Sigmoid colon (tissue), 4 donors: ENCODE measurements at regions not wholly inside any gene's neighbourhood (a gene's known extent, or its start where the extent isn't known, plus 50 kb on each side); places are given as distances from the start of the nearest gene placed in this dataset.

Experiments
- POLR2A ChIP-seq, 2 donors: fragments of 450-650 bp; IDR thresholded peaks; one replicate each; pipeline ENCODE4 v1.6.1; 2016; ENCODE audit warnings: antibody characterized with exemption in 2 of 2, mild to moderate bottlenecking in 2 of 2, moderate library complexity in 2 of 2
- POLR2AphosphoS5 ChIP-seq, 4 donors: sonication (generic); formaldehyde crosslinking; IDR thresholded peaks; one replicate each; pipeline ENCODE4 v1.6.1; 2017; ENCODE audit warnings: antibody characterized with exemption in 4 of 4
- TF ChIP-seq, protein P1 (sequence below), 4 experiments: fragments of 450-650 bp in 3 of 4; fragments of 200-600 bp in 1 of 4; IDR thresholded peaks; one replicate each; pipeline ENCODE4 v1.5.1; 2016 to 2019; ENCODE audit warnings: antibody characterized with exemption in 4 of 4, mild to moderate bottlenecking in 3 of 4, moderate library complexity in 2 of 4

DNA sequence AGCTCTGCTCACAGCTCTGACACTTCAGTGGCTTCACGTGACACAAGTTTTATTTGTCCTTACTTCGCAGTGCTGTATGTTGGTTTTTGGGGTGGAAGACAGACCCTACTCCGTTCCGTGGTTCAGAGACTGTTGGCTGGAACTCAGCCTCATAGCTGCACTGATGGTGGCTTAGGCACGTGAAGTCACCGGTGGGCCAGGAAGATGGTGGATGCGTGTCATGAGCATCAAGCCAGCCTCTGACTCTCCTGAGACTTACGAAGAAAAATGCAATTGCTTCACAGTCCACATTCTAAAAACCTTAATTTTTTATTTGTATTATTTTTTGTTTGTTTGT lies 161.4 kb upstream of the SOX1 start:
- TF ChIP-seq POLR2A (IDR thresholded peaks at IDR 0.05) (no peak), POLR2AphosphoS5 (IDR thresholded peaks at IDR 0.05) (no peak)
- TF ChIP-seq, protein P1, sequence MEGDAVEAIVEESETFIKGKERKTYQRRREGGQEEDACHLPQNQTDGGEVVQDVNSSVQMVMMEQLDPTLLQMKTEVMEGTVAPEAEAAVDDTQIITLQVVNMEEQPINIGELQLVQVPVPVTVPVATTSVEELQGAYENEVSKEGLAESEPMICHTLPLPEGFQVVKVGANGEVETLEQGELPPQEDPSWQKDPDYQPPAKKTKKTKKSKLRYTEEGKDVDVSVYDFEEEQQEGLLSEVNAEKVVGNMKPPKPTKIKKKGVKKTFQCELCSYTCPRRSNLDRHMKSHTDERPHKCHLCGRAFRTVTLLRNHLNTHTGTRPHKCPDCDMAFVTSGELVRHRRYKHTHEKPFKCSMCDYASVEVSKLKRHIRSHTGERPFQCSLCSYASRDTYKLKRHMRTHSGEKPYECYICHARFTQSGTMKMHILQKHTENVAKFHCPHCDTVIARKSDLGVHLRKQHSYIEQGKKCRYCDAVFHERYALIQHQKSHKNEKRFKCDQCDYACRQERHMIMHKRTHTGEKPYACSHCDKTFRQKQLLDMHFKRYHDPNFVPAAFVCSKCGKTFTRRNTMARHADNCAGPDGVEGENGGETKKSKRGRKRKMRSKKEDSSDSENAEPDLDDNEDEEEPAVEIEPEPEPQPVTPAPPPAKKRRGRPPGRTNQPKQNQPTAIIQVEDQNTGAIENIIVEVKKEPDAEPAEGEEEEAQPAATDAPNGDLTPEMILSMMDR (IDR thresholded peaks at IDR 0.05): no peak
